Activated T-cell treated with anti-CD3 and anti-CD28 coated beads for 4 hours (primary cell): ENCODE measurements at regions not wholly inside any gene's neighbourhood (a gene's known extent, or its start where the extent isn't known, plus 50 kb on each side); places are given as distances from the start of the nearest gene placed in this dataset.
"Not testable (repeated sequence)": the region's sequence is repeated elsewhere in the genome, so short reads cannot be mapped to it uniquely, and the experiment has no call there.

ENCODE experiments used
- DNase-seq: peaks from one replicate; pipeline ENCODE4 v3.0.0-alpha.2; 2020

DNA sequence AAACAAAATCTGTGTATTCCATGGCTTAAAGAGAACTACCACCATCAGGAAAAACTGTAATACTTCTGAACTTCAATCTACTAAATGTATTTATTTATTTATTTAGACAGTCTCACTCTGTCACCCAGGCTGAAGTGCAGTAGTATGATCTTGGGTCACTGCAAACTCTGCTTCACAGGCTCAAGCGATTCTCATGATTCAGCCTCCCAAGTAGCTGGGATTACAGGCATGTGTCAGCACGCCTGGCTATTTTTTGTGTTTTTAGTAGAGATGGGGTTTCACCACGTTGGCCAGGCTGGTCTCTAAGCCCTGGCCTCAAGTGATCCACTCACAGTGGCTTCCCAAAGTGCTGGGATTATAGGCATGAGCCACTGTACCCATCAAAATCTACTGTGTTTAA lies 202.3 kb upstream of the POU1F1 start:
- DNase-seq, result no peak

- no peak for DNase-seq
Observed at GRCh38 chr3:87473944-87474343, 197.6 kb upstream of the POU1F1 start.

DNA sequence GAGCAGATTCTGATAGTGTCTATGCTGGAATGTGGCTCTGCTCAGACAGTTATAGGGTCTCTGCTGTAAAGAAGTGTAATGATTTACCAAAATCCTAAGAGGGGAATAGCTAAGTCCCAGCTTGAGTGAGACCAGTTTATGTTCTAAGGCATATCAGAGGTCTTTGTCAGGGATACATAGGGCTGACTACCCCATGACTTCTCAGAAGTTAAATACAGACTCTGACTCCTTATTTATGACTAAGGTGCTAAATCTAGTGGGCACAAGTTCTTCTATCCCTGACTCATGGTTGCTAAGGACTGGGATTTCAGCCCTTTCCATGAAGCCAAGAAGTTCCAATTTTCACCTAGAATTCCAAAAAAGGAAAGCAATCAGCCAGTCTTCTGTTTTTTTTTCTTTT lies 192.6 kb upstream of the POU1F1 start:
- no peak for DNase-seq

GRCh38 chr3:87468235-87468634 lies 191.9 kb upstream of the POU1F1 start:
- no peak for DNase-seq

DNA sequence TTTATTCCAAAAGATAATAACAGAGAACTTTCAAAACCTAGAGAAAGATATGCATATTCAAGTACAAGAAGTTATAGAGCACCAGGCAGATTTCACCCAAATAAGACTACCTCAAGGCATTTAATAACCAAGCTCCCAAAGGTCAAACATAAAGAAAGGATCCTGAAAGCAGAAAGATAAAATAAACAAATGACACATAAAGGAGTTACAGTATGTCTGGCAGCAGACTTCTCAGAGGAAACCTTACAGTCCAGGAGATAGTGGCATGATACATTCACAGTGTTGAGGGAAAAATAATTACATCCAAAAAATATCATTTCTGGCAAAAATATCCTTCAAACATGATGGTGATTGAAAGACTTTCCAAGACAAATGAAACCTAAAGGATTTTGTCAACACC lies 185.8 kb upstream of the POU1F1 start:
- no peak for DNase-seq

DNA sequence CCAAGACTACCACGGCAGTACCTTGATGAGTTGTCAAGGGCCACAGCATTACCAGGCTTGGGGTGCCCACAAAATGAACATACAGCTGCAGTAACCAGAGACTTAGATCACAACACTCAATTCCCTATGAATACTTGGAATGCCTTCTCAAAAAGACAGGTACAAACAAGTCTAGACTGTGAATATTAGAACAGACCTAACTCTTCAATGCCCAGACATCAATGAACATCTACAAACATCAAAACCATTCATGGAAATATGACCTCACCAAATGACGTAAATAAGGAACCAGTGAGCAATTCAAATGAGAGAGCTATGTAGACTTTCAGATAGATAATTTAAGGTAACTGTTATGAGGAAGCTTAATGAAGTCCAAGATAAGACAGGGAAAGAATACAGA lies 185.1 kb upstream of the POU1F1 start:
- DNase-seq, result no peak

GRCh38 chr3:87461036-87461435 lies 184.7 kb upstream of the POU1F1 start:
- no peak for DNase-seq

GRCh38 chr3:87448558-87448957 lies 172.2 kb upstream of the POU1F1 start:
- DNase-seq, result no peak

- DNase-seq, result no peak
Observed at GRCh38 chr3:87446849-87447387, 170.5 kb upstream of the POU1F1 start.

DNA sequence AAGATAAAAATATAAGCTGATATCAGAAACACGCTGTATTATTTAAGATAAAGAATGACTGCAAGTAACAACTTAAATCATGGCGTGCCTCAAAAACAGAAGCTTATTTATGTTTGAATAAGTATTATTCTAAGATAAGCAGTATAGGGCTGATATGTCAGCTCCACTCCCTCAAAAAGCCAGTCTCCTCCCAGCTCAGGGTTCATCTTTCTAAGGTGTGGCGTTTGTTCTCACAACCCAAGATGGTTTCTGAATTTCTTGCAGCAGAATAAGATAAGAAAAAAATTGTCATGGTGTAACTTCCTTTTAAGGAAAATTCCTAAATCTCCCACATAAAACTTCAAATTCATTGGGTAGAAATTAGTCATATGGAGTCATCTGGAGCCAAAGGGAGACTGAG lies 166.1 kb upstream of the POU1F1 start:
- no peak for DNase-seq

DNA sequence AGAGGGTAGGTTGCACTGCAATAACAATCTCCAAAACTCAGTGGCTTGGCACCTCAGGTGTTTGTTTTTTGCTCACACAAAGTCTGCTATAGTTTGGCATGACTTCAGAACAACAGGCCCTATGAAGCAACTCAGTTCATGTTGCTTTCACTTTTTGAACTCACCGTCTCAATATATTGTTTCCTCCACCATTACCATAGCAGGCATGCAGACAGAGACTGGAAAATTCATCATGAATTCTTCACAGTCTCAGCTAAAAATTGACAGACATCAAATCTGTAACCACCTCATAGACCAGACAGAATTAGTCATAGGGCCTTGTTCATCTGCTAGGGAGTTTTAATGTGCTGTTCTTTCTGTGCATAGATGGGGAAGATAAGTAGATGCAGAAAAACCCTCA lies 161.4 kb upstream of the POU1F1 start:
- no peak for DNase-seq

DNA sequence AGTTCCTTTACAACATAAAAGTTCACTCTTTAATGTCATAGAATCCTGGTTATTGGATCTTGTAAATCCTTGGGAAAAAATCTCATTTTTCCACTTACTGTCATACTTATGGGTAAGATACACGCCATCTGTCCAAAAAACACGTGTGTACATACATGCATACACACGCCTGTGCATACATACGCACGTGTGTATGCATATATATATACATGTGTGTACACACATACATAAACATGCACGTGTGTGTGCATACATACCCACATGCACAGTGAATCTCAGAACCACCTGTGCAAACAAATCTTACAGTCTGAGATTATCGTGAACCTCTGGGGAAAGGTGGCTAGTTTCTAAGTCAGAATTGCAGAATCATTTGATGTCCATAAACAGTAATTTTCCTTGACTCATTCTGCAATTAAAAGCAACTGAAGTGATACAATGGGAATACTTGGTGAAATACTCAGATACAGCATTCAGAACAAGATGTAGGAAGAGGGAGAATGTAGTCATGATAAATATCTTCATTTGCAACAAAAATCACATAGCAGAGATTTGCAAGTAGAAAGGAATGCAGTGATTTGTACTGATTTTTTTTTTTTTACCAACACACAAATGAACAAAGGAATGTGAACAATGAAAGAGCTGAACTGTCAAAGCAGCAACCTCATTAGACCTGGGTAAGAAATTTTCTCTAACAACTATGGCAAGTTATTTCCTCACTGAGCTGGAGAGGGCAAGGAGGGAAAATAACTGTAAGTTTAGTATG lies 160.6 kb upstream of the POU1F1 start:
- no peak for DNase-seq

GRCh38 chr3:87435926-87436620 lies 159.7 kb upstream of the POU1F1 start:
- no peak for DNase-seq

GRCh38 chr3:87433445-87433844 lies 157.1 kb upstream of the POU1F1 start:
- not testable (repeated sequence) for DNase-seq

GRCh38 chr3:87426918-87427317 lies 150.5 kb upstream of the POU1F1 start:
- no peak for DNase-seq

- DNase-seq, result no peak
Observed at GRCh38 chr3:87425056-87425455, 148.7 kb upstream of the POU1F1 start.

DNA sequence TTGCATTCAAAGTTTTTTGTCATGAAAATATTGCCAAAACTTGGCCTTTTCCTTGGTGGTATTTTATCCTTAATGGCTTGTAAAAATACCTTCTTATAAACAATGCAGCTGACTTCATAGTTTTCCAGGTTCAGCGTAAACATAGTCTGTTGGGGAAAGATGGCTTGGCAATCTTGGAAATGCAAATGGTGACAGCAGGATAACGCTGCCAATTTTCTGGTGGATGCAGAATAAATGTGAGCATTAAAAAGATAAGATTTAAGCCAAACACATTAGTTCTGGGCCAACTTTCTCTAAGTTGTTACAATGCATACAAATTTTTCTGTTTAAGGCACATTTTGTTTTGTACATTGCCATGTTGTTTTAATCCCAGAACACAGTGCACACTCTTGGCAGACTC lies 147.0 kb upstream of the POU1F1 start:
- DNase-seq, result no peak

DNA sequence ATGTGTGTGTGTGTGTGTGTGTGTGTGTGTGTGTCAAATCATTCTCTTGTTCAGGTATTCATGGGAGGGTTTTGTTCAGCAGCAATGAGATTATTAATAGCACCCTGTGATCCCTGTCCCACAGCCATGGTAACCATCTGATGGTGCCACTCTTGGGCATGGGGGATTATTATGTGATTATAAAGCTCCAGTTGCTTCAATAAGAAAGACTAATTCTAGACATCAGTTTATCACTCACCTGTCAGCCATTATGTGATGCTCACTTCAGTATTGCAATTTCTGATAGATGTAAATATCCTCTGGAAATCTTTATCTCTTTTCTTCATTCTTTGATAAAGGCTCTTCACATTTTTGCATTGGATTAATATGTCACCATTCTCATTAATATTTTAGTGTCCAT lies 145.9 kb upstream of the POU1F1 start:
- no peak for DNase-seq

DNA sequence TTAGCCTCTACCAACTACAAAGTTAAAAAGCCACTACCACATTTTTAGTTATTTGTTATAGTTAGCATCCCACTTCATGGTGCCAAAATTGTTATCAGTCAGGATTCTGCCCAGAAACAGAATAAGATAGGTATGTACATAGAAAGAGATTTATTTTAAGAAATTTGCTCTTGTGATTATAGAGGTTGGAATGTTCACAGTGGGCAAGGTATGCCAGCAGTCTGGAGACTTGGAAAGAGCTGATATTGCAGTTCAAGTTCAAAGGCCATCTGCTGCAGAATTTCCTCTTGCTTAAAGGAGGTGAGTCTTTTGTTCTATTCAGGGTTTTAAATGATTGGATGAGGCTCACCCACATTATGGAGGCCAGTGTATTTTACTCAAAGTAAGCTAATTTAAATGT lies 143.8 kb upstream of the POU1F1 start:
- no peak for DNase-seq

DNA sequence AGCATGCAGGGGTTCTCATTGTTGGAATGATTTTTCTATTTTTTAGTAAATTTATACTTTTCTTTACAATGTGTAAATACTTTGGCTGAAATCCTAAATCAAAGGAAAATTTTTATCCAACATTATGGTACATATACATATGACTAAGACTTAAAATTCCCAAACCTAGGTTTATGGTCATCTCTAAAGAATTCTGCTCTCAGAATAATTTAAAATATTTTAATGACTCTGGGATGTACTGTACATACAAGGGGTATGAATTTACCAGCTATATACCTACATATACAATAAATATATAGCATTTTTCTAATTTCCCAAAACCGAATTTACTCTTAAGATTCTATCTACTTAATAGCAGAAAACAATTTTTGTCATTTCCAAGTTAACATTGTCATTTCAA lies 137.9 kb upstream of the POU1F1 start:
- DNase-seq, result no peak

DNA sequence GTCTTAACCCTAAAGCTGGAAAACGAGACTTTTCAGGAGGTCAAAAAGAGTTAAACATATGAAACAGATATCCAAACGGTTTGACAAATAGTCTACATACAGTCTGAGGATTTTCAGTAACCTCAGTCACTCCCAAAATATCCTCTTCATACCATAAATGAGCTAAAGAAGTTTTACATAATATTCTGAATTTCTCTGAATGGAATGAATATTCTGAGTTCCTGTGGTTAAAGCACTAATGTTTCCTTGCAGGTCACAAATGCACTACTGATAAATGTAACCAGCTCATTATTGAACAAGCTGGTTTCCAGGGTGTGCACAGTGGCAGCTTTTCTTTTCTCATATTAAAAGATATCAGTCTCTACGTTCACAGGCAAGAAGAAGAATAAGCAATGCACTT lies 137.4 kb upstream of the POU1F1 start:
- no peak for DNase-seq

DNA sequence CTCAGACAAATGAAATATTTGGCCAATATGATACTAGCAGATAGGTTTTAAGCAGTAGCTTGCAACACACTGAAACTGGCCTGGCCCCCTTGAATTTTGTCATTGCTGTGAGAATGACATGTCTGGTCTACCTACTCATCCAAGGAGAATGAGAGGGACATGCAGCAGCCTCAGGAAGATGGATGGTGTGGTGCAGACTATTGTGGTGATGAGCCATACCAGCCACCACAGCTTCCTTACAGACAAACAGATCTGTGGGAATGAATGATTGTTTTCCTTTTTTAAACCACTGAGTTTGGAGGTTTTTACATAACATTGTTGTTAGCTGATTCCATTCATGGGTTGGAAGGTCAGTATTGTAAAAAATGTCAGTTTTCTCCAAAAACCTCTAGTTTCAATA lies 133.7 kb upstream of the POU1F1 start:
- DNase-seq, result no peak

DNA sequence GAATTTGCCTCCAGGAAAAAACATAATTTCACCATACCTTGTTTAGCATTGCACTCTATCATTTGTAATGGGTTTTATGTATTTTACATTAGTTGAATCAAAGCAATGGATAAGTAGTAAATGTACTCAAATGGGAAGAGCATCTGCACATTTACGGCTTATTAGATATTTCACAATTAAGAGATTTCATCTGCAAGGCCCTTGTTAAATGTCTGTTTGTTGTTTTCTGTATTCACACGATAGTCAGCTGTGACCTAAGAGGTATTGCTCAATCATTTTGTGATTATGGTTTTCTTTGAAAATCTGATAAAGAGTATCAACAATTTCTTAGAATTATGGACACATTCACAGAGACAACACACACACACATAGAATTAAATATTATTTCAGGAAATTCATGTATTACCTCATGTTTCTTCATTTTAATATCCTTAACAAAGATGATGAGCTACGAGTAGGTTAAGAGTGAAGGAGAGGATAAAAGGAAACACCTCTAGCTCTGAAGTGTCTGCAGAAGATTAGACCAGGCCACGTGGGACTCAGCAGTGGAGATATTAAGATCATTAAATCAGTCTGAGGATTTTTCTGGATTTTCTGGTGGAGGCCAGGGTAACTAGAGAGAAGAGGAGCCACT lies 121.9 kb upstream of the POU1F1 start:
- DNase-seq, result no peak

GRCh38 chr3:87397211-87397610 lies 120.8 kb upstream of the POU1F1 start:
- DNase-seq, result no peak
